GM18517 (cell line): ENCODE measurements at regions not wholly inside any gene's neighbourhood (a gene's known extent, or its start where the extent isn't known, plus 50 kb on each side); places are given as distances from the start of the nearest gene placed in this dataset.

Experiments used
- ATAC-seq: cut with Tn5 transposase; IDR thresholded peaks from one replicate; pipeline ENCODE4 v1.9.1; 2021; ENCODE audit warnings: mild to moderate bottlenecking, moderate library complexity; ENCODE audit not compliant: unreplicated experiment

GRCh38 chr6:4308364-4308763 lies 173.0 kb upstream of the ECI2 start:
- no peak for ATAC-seq

GRCh38 chr6:4304927-4305455 lies 169.6 kb upstream of the ECI2 start:
- ATAC-seq: no peak

- ATAC-seq: no peak
Measured at GRCh38 chr6:4303638-4304037, 168.3 kb upstream of the ECI2 start.

GRCh38 chr6:4302524-4302923 lies 167.1 kb upstream of the ECI2 start:
- no peak for ATAC-seq

GRCh38 chr6:4301871-4302270 lies 166.5 kb upstream of the ECI2 start:
- no peak for ATAC-seq

- no peak for ATAC-seq
Measured at GRCh38 chr6:4300917-4301316, 165.5 kb upstream of the ECI2 start.

- ATAC-seq: no peak
Measured at GRCh38 chr6:4299476-4299875, 164.1 kb upstream of the ECI2 start.

GRCh38 chr6:4297348-4297747 lies 162.0 kb upstream of the ECI2 start:
- no peak for ATAC-seq

GRCh38 chr6:4296552-4296951 lies 161.2 kb upstream of the ECI2 start:
- no peak for ATAC-seq

GRCh38 chr6:4295783-4296155 lies 160.4 kb upstream of the ECI2 start:
- no peak for ATAC-seq

- ATAC-seq: no peak
Measured at GRCh38 chr6:4295058-4295782, 159.8 kb upstream of the ECI2 start.

- no peak for ATAC-seq
Measured at GRCh38 chr6:4294636-4295035, 159.3 kb upstream of the ECI2 start.

GRCh38 chr6:4291453-4292403 lies 156.4 kb upstream of the ECI2 start:
- ATAC-seq: no peak

- no peak for ATAC-seq
Measured at GRCh38 chr6:4289770-4290320, 154.5 kb upstream of the ECI2 start.

GRCh38 chr6:4287811-4288244 lies 152.5 kb upstream of the ECI2 start:
- no peak for ATAC-seq

GRCh38 chr6:4287372-4287771 lies 152.0 kb upstream of the ECI2 start:
- ATAC-seq: no peak

GRCh38 chr6:4282926-4283325 lies 147.6 kb upstream of the ECI2 start:
- ATAC-seq: no peak

- no peak for ATAC-seq
Measured at GRCh38 chr6:4281341-4282293, 146.2 kb upstream of the ECI2 start.

- ATAC-seq: no peak
Measured at GRCh38 chr6:4280707-4281106, 145.3 kb upstream of the ECI2 start.

GRCh38 chr6:4280031-4280430 lies 144.7 kb upstream of the ECI2 start:
- ATAC-seq: no peak
